GM12878 (cell line): ENCODE measurements at regions not wholly inside any gene's neighbourhood (a gene's known extent, or its start where the extent isn't known, plus 50 kb on each side); places are given as distances from the start of the nearest gene placed in this dataset.

Experiments used
- CBX3 ChIP-seq: fragments of 200-600 bp; sonication (generic); IDR thresholded peaks from 2 replicates; pipeline ENCODE4 v1.6.1; 2016; ENCODE audit warnings: low read depth, borderline replicate concordance
- EP300 ChIP-seq, 2 experiments: fragments of 150-350 bp in 1 of 2; IDR thresholded peaks; 2 replicates each; pipeline ENCODE4 v1.6.1; 2011 to 2012; ENCODE audit warnings: low read depth in 2 of 2, low read length in 2 of 2, borderline replicate concordance in 1 of 2, improper control_type of control experiment in 1 of 2, inconsistent platforms in 1 of 2; ENCODE audit not compliant: control insufficient read depth in 1 of 2
- ETV6 ChIP-seq, 2 experiments: fragments of 450-650 bp in 1 of 2; IDR thresholded peaks in 1 of 2; conservative IDR thresholded peaks in 1 of 2; 2 replicates each; pipeline ENCODE4 v1.6.1; 2014; ENCODE audit warnings: antibody characterized with exemption in 1 of 2, borderline replicate concordance in 1 of 2, low read depth in 1 of 2, mild to moderate bottlenecking in 1 of 2, moderate library complexity in 1 of 2
- EZH2 ChIP-seq: IDR thresholded peaks from 2 replicates; pipeline ENCODE4 v1.6.1; 2012; ENCODE audit warnings: low read depth, mild to moderate bottlenecking, control low read depth, inconsistent platforms, low read length, borderline replicate concordance; ENCODE audit not compliant: control insufficient read depth
- FOXM1 ChIP-seq: IDR thresholded peaks from 2 replicates; pipeline ENCODE4 v1.6.1; 2012; ENCODE audit warnings: low read depth, mild to moderate bottlenecking, inconsistent platforms, low read length, moderate library complexity
- HCFC1 ChIP-seq: fragments of 150-350 bp; IDR thresholded peaks from 2 replicates; pipeline ENCODE4 v1.6.1; 2014; ENCODE audit warnings: low read length
- NFIC ChIP-seq: IDR thresholded peaks from 2 replicates; pipeline ENCODE4 v1.6.1; 2012; ENCODE audit warnings: low read depth, mild to moderate bottlenecking, inconsistent platforms, low read length, moderate library complexity
- POLR2AphosphoS5 ChIP-seq: IDR thresholded peaks from 2 replicates; pipeline ENCODE4 v1.6.1; 2011; ENCODE audit warnings: mild to moderate bottlenecking, low read length, inconsistent platforms
- TAF1 ChIP-seq: IDR thresholded peaks from 2 replicates; pipeline ENCODE4 v1.6.1; 2011; ENCODE audit warnings: mild to moderate bottlenecking, low read depth, low read length, borderline replicate concordance
- TF ChIP-seq, protein P1 (sequence below), 3 experiments: IDR thresholded peaks in 2 of 3; conservative IDR thresholded peaks in 1 of 3; 2 replicates each; pipeline ENCODE4 v1.5.1; 2011; ENCODE audit warnings: low read depth in 3 of 3, low read length in 3 of 3, mild to moderate bottlenecking in 3 of 3, control low read depth in 2 of 3, moderate library complexity in 2 of 3, inconsistent platforms in 1 of 3, mixed read lengths in 1 of 3; ENCODE audit not compliant: control insufficient read depth in 2 of 3, insufficient read depth in 1 of 3; ENCODE audit errors: extremely low read depth in 1 of 3
- TF ChIP-seq, protein P2 (sequence below): IDR thresholded peaks from 2 replicates; pipeline ENCODE4 v1.6.1; 2011; ENCODE audit warnings: borderline replicate concordance, low read depth, mild to moderate bottlenecking, moderate library complexity, mixed read lengths, low read length; ENCODE audit not compliant: insufficient read depth; ENCODE audit errors: extremely low read length
- TF ChIP-seq, protein P3 (sequence below): fragments of 450-650 bp; IDR thresholded peaks from 2 replicates; pipeline ENCODE4 v1.6.1; 2014; ENCODE audit warnings: mild to moderate bottlenecking
- TF ChIP-seq, protein P4 (sequence below): IDR thresholded peaks from 2 replicates; pipeline ENCODE4 v1.6.1; 2011; ENCODE audit warnings: low read depth, low read length, improper control_type of control experiment, borderline replicate concordance
- TF ChIP-seq, protein P5 (sequence below): IDR thresholded peaks from 2 replicates; pipeline ENCODE4 v1.6.1; 2012; ENCODE audit warnings: mild to moderate bottlenecking, low read depth, low read length

DNA sequence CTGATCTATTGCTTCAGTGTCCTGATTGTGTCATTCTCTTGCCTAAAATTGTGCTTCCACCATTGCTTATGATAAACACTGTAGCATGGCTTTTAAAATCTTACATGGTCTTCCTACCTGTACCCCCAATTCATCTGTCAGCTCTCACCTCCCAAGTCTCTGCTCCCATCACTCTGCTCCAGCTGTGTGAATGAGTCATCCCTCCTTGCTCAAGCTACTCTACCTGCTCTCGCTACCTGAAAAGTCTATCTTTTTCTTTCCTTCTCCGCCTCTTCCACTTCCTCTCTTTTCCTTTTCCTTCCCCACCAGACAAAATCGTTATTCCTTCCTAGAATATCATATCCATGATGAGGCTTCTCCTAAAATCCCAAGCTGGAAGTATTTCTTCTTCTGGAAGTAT lies 341.7 kb downstream of the PRELID2 start:
- TF ChIP-seq, protein P1, sequence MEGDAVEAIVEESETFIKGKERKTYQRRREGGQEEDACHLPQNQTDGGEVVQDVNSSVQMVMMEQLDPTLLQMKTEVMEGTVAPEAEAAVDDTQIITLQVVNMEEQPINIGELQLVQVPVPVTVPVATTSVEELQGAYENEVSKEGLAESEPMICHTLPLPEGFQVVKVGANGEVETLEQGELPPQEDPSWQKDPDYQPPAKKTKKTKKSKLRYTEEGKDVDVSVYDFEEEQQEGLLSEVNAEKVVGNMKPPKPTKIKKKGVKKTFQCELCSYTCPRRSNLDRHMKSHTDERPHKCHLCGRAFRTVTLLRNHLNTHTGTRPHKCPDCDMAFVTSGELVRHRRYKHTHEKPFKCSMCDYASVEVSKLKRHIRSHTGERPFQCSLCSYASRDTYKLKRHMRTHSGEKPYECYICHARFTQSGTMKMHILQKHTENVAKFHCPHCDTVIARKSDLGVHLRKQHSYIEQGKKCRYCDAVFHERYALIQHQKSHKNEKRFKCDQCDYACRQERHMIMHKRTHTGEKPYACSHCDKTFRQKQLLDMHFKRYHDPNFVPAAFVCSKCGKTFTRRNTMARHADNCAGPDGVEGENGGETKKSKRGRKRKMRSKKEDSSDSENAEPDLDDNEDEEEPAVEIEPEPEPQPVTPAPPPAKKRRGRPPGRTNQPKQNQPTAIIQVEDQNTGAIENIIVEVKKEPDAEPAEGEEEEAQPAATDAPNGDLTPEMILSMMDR (IDR thresholded peaks at IDR 0.05 in 2 of 3, conservative IDR thresholded peaks at IDR 0.05 in 1 of 3; ENCODE audit: control insufficient read depth in 2 of 3, extremely low read depth in 1 of 3, insufficient read depth in 1 of 3, low read depth in 3 of 3, low read length in 3 of 3): no peak
- TF ChIP-seq, protein P2, sequence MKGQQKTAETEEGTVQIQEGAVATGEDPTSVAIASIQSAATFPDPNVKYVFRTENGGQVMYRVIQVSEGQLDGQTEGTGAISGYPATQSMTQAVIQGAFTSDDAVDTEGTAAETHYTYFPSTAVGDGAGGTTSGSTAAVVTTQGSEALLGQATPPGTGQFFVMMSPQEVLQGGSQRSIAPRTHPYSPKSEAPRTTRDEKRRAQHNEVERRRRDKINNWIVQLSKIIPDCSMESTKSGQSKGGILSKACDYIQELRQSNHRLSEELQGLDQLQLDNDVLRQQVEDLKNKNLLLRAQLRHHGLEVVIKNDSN: no peak
- TF ChIP-seq EP300 (IDR thresholded peaks at IDR 0.05; ENCODE audit: borderline replicate concordance in 1 of 2, control insufficient read depth in 1 of 2, low read depth in 2 of 2, low read length in 2 of 2) (no peak), ETV6 (conservative IDR thresholded peaks at IDR 0.05 in 1 of 2, IDR thresholded peaks at IDR 0.05 in 1 of 2; ENCODE audit: borderline replicate concordance in 1 of 2, low read depth in 1 of 2) (no peak), NFIC (no peak), HCFC1 (no peak), POLR2AphosphoS5 (no peak), EZH2 (no peak), FOXM1 (no peak), CBX3 (no peak), TAF1 (no peak)
- TF ChIP-seq, protein P3, sequence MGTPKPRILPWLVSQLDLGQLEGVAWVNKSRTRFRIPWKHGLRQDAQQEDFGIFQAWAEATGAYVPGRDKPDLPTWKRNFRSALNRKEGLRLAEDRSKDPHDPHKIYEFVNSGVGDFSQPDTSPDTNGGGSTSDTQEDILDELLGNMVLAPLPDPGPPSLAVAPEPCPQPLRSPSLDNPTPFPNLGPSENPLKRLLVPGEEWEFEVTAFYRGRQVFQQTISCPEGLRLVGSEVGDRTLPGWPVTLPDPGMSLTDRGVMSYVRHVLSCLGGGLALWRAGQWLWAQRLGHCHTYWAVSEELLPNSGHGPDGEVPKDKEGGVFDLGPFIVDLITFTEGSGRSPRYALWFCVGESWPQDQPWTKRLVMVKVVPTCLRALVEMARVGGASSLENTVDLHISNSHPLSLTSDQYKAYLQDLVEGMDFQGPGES: no peak
- TF ChIP-seq, protein P4, sequence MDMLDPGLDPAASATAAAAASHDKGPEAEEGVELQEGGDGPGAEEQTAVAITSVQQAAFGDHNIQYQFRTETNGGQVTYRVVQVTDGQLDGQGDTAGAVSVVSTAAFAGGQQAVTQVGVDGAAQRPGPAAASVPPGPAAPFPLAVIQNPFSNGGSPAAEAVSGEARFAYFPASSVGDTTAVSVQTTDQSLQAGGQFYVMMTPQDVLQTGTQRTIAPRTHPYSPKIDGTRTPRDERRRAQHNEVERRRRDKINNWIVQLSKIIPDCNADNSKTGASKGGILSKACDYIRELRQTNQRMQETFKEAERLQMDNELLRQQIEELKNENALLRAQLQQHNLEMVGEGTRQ: no peak
- TF ChIP-seq, protein P5, sequence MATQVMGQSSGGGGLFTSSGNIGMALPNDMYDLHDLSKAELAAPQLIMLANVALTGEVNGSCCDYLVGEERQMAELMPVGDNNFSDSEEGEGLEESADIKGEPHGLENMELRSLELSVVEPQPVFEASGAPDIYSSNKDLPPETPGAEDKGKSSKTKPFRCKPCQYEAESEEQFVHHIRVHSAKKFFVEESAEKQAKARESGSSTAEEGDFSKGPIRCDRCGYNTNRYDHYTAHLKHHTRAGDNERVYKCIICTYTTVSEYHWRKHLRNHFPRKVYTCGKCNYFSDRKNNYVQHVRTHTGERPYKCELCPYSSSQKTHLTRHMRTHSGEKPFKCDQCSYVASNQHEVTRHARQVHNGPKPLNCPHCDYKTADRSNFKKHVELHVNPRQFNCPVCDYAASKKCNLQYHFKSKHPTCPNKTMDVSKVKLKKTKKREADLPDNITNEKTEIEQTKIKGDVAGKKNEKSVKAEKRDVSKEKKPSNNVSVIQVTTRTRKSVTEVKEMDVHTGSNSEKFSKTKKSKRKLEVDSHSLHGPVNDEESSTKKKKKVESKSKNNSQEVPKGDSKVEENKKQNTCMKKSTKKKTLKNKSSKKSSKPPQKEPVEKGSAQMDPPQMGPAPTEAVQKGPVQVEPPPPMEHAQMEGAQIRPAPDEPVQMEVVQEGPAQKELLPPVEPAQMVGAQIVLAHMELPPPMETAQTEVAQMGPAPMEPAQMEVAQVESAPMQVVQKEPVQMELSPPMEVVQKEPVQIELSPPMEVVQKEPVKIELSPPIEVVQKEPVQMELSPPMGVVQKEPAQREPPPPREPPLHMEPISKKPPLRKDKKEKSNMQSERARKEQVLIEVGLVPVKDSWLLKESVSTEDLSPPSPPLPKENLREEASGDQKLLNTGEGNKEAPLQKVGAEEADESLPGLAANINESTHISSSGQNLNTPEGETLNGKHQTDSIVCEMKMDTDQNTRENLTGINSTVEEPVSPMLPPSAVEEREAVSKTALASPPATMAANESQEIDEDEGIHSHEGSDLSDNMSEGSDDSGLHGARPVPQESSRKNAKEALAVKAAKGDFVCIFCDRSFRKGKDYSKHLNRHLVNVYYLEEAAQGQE: no peak
